ENCODE measurements at regions not wholly inside any gene's neighbourhood (a gene's known extent, or its start where the extent isn't known, plus 50 kb on each side); places are given as distances from the start of the nearest gene placed in this dataset.

- TF ChIP-seq POLR2AphosphoS5 (IDR thresholded peaks at IDR 0.05): no peak
- no peak overlapping the region for H3K4me3 ChIP-seq
- 55% methylated on average over 1 of the region's 1 CpG for WGBS
- H3K36me3 ChIP-seq: no peaks in the 10 kb centered on the region
- no peak overlapping the region for H3K27ac ChIP-seq
- DNase-seq (ENCODE audit: low spot score in 2 of 2): no peak
- no peaks in the 10 kb centered on the region for H3K9me3 ChIP-seq
- no peaks in the 10 kb centered on the region for H3K27me3 ChIP-seq
- peaks cover 10% of the 10 kb centered on the region for H3K4me1 ChIP-seq
Observed at GRCh38 chr1:60571811-60572210, 498.2 kb upstream of the C1orf87 start.

GRCh38 chr1:60569189-60569588 lies 495.6 kb upstream of the C1orf87 start:
- 88% methylated on average over 2 of the region's 2 CpGs for WGBS

GRCh38 chr1:60567256-60567655 lies 493.7 kb upstream of the C1orf87 start:
- Histone ChIP-seq H3K4me3 (no peak overlapping the region), H3K27me3 (no peaks in the 10 kb centered on the region), H3K27ac (no peak overlapping the region), H3K4me1 (no peaks in the 10 kb centered on the region), H3K36me3 (no peaks in the 10 kb centered on the region), H3K9me3 (no peaks in the 10 kb centered on the region)
- no peak for DNase-seq (ENCODE audit: low spot score in 2 of 2)
- TF ChIP-seq EP300 (IDR thresholded peaks at IDR 0.05): no peak
- no peak for TF ChIP-seq POLR2A (IDR thresholded peaks at IDR 0.05)
- TF ChIP-seq POLR2AphosphoS5 (IDR thresholded peaks at IDR 0.05): no peak
- TF ChIP-seq CTCF (IDR thresholded peaks at IDR 0.05): no peak

More at GRCh38 chr1:60569189-60569588, 495.6 kb upstream of the C1orf87 start:
- Histone ChIP-seq H3K4me3 (no peak overlapping the region), H3K27ac (no peak overlapping the region), H3K27me3 (no peaks in the 10 kb centered on the region), H3K36me3 (no peaks in the 10 kb centered on the region), H3K9me3 (no peaks in the 10 kb centered on the region), H3K4me1 (peaks cover 10% of the 10 kb centered on the region)
- no peak for DNase-seq (ENCODE audit: low spot score in 2 of 2)
- TF ChIP-seq CTCF (IDR thresholded peaks at IDR 0.05) (no peak), POLR2A (IDR thresholded peaks at IDR 0.05) (no peak), EP300 (IDR thresholded peaks at IDR 0.05) (no peak), POLR2AphosphoS5 (IDR thresholded peaks at IDR 0.05) (no peak)

GRCh38 chr1:60564916-60565750 lies 491.6 kb upstream of the C1orf87 start:
- Histone ChIP-seq H3K4me3 (no peak overlapping the region), H3K27ac (no peak overlapping the region), H3K27me3 (no peaks in the 10 kb centered on the region), H3K36me3 (no peaks in the 10 kb centered on the region), H3K9me3 (no peaks in the 10 kb centered on the region), H3K4me1 (no peaks in the 10 kb centered on the region)
- 23% methylated on average over 2 of the region's 2 CpGs for WGBS
- DNase-seq (ENCODE audit: low spot score in 2 of 2): no peak
- TF ChIP-seq POLR2A (IDR thresholded peaks at IDR 0.05) (no peak), EP300 (IDR thresholded peaks at IDR 0.05) (no peak), CTCF (IDR thresholded peaks at IDR 0.05) (no peak), POLR2AphosphoS5 (IDR thresholded peaks at IDR 0.05) (no peak)

- no peaks in the 10 kb centered on the region for H3K9me3 ChIP-seq
- no peak overlapping the region for H3K27ac ChIP-seq
- no peaks in the 10 kb centered on the region for H3K4me1 ChIP-seq
- no peak for DNase-seq (ENCODE audit: low spot score in 2 of 2)
- TF ChIP-seq POLR2A (IDR thresholded peaks at IDR 0.05) (no peak), EP300 (IDR thresholded peaks at IDR 0.05) (no peak), CTCF (IDR thresholded peaks at IDR 0.05) (no peak), POLR2AphosphoS5 (IDR thresholded peaks at IDR 0.05) (no peak)
- 82% methylated on average over 4 of the region's 4 CpGs for WGBS
- no peaks in the 10 kb centered on the region for H3K27me3 ChIP-seq
- no peaks in the 10 kb centered on the region for H3K36me3 ChIP-seq
- H3K4me3 ChIP-seq: no peak overlapping the region
Observed at GRCh38 chr1:60563777-60564535, 490.4 kb upstream of the C1orf87 start.

Data from suprapubic skin (tissue), 4 donors.